ENCODE measurements at regions not wholly inside any gene's neighbourhood (a gene's known extent, or its start where the extent isn't known, plus 50 kb on each side); places are given as distances from the start of the nearest gene placed in this dataset.

GRCh38 chr1:81174052-81174451 is 626.7 kb upstream of the ADGRL2 start:
- TF ChIP-seq CTCF (IDR thresholded peaks at IDR 0.05; ENCODE audit: poor library complexity, severe bottlenecking) (no peak), EZH2 (IDR thresholded peaks at IDR 0.05; ENCODE audit: borderline replicate concordance, insufficient read depth, low read length, poor library complexity, severe bottlenecking) (no peak), EP300 (conservative IDR thresholded peaks at IDR 0.05; ENCODE audit: poor library complexity, severe bottlenecking) (no peak), TAF1 (IDR thresholded peaks at IDR 0.05; ENCODE audit: low read depth) (no peak), RAD21 (conservative IDR thresholded peaks at IDR 0.05) (no peak)

Measured in neural cell (in vitro differentiated cells).